ENCODE measurements at regions not wholly inside any gene's neighbourhood (a gene's known extent, or its start where the extent isn't known, plus 50 kb on each side); places are given as distances from the start of the nearest gene placed in this dataset.

DNA sequence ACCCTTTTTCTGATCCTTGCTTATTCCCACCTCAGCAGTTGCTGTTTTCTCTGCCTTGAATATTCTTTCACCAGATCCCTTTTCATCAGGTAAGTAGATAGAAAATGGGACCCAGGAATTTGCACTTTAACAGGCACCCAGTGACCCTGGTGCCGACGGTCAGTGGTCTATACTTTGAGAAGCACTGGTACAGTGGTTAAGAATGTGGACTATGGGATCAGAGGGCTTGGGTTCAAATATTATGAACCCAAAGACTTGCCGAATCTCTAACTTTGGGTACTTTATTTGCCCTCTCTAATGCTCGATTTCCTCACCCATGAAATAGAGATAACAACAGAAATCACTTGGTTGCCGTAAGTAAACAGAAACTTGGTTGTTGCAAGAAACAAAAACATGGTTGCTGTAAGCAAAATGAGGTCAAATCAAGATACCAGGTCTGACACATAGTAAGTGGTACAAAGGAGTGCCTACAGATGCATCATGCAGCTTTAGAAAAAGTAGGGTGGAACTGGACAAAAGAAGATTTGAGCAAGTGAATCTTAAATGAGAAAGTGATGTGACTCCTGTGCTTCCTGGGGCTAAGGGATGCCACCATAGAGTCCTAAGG lies 69.5 kb upstream of the GLS start:
- FAIRE-seq, result no peak

DNA sequence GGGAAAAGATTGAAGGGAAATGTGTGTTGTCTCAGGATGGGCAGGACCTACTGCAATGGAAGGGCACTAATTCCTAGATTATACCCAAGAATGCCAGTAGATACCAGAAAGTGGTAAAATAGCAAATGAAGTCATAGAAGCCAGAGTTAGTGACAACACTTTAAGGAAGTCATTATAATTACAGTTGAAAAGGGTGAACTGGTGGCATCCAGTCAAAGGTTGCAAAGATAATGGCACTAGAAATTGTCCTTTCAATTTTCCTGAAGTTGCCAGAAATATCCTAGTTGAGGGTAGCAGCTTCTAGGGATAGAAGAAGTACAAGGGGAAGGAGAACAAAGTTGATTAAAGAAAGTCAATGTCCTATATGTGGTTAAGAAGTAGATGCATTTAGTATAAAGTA lies 68.8 kb upstream of the GLS start:
- FAIRE-seq, result no peak

- no peak for FAIRE-seq
Observed at GRCh38 chr2:190812506-190813294, 67.9 kb upstream of the GLS start.

- FAIRE-seq, result no peak
Observed at GRCh38 chr2:190815226-190815625, 65.4 kb upstream of the GLS start.

GRCh38 chr2:190817082-190817481 lies 63.5 kb upstream of the GLS start:
- FAIRE-seq, result no peak

GRCh38 chr2:190819840-190820301 lies 60.8 kb upstream of the GLS start:
- no peak for FAIRE-seq

DNA sequence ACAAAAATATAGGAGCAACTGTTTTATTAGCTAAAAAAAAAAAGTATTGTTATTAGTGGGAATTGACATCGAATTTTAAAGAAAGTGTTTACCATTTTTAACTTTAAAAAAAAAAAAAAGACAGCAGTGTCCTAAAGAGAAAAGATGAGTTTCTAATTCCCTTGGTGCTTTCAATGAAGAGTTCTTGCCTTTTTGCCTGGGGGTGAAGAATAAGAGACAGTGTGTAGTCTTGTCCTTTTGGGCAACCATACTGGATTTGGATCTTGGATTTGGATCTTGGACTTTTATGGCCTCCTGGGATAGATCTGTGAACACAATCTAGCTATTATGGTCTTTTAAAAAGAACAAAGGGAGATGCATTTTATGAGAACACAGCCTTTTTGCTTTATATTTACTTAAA lies 60.2 kb upstream of the GLS start:
- no peak for FAIRE-seq

DNA sequence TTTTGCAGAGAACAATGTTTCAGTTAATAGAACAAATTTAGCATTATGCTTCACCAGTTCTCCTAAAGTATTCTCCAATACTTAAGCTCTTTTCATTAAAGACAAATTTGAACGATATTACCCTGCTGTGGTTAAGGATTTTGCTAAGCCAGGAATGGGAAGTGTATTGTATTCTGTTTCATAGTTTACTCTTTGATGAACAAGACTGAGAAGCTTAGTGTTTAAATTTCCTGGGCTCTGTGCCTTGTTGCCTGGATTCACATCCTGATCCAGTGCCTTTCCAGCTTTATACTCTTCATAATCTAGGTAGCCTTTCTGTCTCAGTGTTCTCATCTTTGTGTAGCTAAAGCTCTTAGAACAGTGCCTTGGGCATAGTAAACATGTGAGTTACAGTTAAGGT lies 58.6 kb upstream of the GLS start:
- no peak for FAIRE-seq

DNA sequence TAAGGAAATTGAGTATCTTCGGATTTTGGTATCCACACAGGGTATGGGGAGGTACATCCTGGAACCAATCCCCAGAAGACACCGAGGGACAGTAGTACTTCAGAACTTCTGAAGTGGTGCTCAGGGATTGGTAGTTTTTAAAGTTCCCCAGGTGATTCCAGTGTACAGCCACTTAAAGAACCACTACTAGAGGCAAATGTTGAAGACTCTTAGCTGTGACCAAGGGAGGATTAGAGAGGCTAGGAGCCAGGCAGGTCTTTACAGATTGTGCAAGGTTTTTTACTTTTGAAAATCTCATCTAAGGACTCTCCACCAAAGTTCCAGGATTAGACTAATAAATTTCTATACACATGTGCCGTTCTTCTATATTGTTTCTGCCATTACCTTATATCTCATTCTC lies 52.9 kb upstream of the GLS start:
- FAIRE-seq, result no peak

- FAIRE-seq, result no peak
Observed at GRCh38 chr2:190829642-190830041, 51.0 kb upstream of the GLS start.

Data from TTC549 (cell line).